HL-60 (cell line): ENCODE measurements at regions not wholly inside any gene's neighbourhood (a gene's known extent, or its start where the extent isn't known, plus 50 kb on each side); places are given as distances from the start of the nearest gene placed in this dataset.

Experiments
- DNase-seq, 2 experiments: peaks; one replicate each; pipeline ENCODE4 v3.0.0-alpha.2; 2010 to 2020; ENCODE audit warnings: low read depth in 1 of 2, low spot score in 1 of 2
- H3K27ac ChIP-seq: fragments of 250-450 bp; sonication (Bioruptor Pico); replicated peaks from 2 replicates; pipeline ENCODE4 v1.5.1; 2020; ENCODE audit warnings: mild to moderate bottlenecking, moderate library complexity
- H3K27me3 ChIP-seq: fragments of 250-450 bp; sonication (Bioruptor Pico); 2 replicates; pipeline ENCODE4 v1.5.1; 2021; ENCODE audit warnings: mild to moderate bottlenecking, moderate library complexity; ENCODE audit not compliant: insufficient read depth, poor library complexity, severe bottlenecking
- H3K4me3 ChIP-seq: replicated peaks from 2 replicates; pipeline ENCODE4 v1.5.1; 2011; ENCODE audit warnings: mild to moderate bottlenecking, control low read depth, low read length; ENCODE audit not compliant: insufficient read depth
- GABPA ChIP-seq: IDR thresholded peaks from 2 replicates; pipeline ENCODE4 v1.6.1; 2012; ENCODE audit warnings: low read depth
- POLR2AphosphoS5 ChIP-seq: IDR thresholded peaks from 2 replicates; pipeline ENCODE4 v1.6.1; 2012; ENCODE audit warnings: low read depth
- SPI1 ChIP-seq: IDR thresholded peaks from 2 replicates; pipeline ENCODE4 v1.6.1; 2012; ENCODE audit warnings: low read depth, mild to moderate bottlenecking, borderline replicate concordance
- TF ChIP-seq, protein P1 (sequence below): IDR thresholded peaks from 2 replicates; pipeline ENCODE4 v1.6.1; 2012; ENCODE audit warnings: low read depth; ENCODE audit not compliant: insufficient replicate concordance
- TF ChIP-seq, protein P2 (sequence below): IDR thresholded peaks from one replicate; pipeline ENCODE4 v1.5.1; 2011; ENCODE audit warnings: low read length, control low read depth, inconsistent platforms; ENCODE audit not compliant: insufficient read depth

DNA sequence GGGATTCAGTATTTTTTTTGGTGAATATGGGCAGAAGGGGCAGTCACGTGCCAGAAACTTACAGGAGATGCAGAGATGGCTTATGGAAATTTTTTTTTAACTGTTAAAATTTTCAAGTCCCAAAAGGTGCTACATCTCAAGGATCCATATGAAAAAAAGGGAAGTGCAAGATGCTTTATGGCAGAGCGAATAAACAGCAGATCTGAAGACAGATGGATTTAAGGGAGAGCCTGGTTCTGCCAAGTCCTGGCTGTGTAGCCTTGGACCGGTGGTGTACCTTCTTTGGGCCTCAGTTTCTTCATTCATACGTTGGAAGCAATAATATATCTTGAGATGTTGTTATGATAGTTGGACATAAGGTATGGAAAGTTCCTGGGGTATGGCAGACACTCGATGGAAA lies 91.5 kb upstream of the ARRDC4 start:
- TF ChIP-seq SPI1 (peak; percentile 72), POLR2AphosphoS5 (no peak), GABPA (no peak)
- TF ChIP-seq, protein P1, sequence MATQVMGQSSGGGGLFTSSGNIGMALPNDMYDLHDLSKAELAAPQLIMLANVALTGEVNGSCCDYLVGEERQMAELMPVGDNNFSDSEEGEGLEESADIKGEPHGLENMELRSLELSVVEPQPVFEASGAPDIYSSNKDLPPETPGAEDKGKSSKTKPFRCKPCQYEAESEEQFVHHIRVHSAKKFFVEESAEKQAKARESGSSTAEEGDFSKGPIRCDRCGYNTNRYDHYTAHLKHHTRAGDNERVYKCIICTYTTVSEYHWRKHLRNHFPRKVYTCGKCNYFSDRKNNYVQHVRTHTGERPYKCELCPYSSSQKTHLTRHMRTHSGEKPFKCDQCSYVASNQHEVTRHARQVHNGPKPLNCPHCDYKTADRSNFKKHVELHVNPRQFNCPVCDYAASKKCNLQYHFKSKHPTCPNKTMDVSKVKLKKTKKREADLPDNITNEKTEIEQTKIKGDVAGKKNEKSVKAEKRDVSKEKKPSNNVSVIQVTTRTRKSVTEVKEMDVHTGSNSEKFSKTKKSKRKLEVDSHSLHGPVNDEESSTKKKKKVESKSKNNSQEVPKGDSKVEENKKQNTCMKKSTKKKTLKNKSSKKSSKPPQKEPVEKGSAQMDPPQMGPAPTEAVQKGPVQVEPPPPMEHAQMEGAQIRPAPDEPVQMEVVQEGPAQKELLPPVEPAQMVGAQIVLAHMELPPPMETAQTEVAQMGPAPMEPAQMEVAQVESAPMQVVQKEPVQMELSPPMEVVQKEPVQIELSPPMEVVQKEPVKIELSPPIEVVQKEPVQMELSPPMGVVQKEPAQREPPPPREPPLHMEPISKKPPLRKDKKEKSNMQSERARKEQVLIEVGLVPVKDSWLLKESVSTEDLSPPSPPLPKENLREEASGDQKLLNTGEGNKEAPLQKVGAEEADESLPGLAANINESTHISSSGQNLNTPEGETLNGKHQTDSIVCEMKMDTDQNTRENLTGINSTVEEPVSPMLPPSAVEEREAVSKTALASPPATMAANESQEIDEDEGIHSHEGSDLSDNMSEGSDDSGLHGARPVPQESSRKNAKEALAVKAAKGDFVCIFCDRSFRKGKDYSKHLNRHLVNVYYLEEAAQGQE, result no peak
- TF ChIP-seq, protein P2, sequence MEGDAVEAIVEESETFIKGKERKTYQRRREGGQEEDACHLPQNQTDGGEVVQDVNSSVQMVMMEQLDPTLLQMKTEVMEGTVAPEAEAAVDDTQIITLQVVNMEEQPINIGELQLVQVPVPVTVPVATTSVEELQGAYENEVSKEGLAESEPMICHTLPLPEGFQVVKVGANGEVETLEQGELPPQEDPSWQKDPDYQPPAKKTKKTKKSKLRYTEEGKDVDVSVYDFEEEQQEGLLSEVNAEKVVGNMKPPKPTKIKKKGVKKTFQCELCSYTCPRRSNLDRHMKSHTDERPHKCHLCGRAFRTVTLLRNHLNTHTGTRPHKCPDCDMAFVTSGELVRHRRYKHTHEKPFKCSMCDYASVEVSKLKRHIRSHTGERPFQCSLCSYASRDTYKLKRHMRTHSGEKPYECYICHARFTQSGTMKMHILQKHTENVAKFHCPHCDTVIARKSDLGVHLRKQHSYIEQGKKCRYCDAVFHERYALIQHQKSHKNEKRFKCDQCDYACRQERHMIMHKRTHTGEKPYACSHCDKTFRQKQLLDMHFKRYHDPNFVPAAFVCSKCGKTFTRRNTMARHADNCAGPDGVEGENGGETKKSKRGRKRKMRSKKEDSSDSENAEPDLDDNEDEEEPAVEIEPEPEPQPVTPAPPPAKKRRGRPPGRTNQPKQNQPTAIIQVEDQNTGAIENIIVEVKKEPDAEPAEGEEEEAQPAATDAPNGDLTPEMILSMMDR, result no peak
- no peak for DNase-seq
- no peak overlapping the region for H3K4me3 ChIP-seq

GRCh38 chr15:97870771-97871170 lies 89.7 kb upstream of the ARRDC4 start:
- TF ChIP-seq, protein P1, result no peak
- TF ChIP-seq GABPA (no peak), SPI1 (no peak), POLR2AphosphoS5 (no peak)
- TF ChIP-seq, protein P2, result no peak
- no peaks in the 10 kb centered on the region for H3K27me3 ChIP-seq
- no peak for DNase-seq
- no peak overlapping the region for H3K27ac ChIP-seq
- H3K4me3 ChIP-seq, result no peak overlapping the region

More for the DNA sequence above, 91.5 kb upstream of the ARRDC4 start:
- H3K27ac ChIP-seq, result no peak overlapping the region
- H3K27me3 ChIP-seq, result no peaks in the 10 kb centered on the region

DNA sequence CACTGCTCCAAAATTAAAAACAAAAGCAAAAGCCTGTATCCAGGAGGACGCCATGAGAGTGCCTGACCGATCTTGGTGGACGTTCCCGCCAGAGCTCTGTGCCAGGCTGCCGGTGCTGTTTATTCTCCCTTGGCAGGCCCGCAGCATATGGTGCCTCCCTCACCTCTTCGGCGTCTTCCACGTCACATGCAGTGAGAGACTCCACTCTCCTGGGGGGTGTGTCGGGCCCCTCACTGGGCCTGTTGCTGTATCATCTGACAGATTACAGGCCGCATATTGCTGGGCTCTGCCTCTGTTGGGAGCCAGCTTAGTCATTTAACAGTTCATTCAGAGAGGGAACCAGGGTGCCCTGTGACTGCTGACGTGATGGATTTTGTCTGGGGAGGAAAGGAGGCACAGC lies 86.4 kb upstream of the ARRDC4 start:
- no peaks in the 10 kb centered on the region for H3K27me3 ChIP-seq
- DNase-seq, result no peak
- TF ChIP-seq POLR2AphosphoS5 (no peak), GABPA (no peak), SPI1 (no peak)
- TF ChIP-seq, protein P1, result no peak
- TF ChIP-seq, protein P2, result no peak
- H3K4me3 ChIP-seq, result no peak overlapping the region
- no peak overlapping the region for H3K27ac ChIP-seq
